22Rv1 (cell line): ENCODE measurements at regions not wholly inside any gene's neighbourhood (a gene's known extent, or its start where the extent isn't known, plus 50 kb on each side); places are given as distances from the start of the nearest gene placed in this dataset.

Source experiments
- ZFX ChIP-seq: fragments of 450-650 bp; IDR thresholded peaks from 2 replicates; pipeline ENCODE4 v1.6.1; 2017; ENCODE audit warnings: antibody characterized with exemption, borderline replicate concordance
- TF ChIP-seq, protein P1 (sequence below): fragments of 450-650 bp; IDR thresholded peaks from 2 replicates; pipeline ENCODE4 v1.5.1; 2017; ENCODE audit warnings: mild to moderate bottlenecking

DNA sequence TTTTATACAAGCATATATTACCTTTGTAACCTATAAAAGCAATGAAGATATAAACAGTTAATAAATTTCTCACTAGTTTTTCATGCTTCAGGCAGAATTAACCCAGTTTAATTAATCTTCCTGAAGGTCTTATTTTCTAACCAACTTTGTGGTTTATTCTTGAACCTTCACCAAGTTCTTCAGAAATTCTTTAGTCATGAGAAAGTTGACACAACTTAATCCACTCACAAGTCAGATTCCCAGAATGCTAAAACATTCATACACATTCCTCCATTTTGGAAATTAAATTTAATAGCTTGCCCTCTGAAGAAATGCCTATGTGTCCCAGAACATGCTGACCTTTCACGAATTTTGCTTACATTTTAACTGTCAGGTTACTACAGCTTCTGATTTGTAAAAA lies 105.4 kb upstream of the PAM start:
- TF ChIP-seq, protein P1, sequence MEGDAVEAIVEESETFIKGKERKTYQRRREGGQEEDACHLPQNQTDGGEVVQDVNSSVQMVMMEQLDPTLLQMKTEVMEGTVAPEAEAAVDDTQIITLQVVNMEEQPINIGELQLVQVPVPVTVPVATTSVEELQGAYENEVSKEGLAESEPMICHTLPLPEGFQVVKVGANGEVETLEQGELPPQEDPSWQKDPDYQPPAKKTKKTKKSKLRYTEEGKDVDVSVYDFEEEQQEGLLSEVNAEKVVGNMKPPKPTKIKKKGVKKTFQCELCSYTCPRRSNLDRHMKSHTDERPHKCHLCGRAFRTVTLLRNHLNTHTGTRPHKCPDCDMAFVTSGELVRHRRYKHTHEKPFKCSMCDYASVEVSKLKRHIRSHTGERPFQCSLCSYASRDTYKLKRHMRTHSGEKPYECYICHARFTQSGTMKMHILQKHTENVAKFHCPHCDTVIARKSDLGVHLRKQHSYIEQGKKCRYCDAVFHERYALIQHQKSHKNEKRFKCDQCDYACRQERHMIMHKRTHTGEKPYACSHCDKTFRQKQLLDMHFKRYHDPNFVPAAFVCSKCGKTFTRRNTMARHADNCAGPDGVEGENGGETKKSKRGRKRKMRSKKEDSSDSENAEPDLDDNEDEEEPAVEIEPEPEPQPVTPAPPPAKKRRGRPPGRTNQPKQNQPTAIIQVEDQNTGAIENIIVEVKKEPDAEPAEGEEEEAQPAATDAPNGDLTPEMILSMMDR, result no peak
- no peak for TF ChIP-seq ZFX
